Coronary artery (tissue), 2 donors: ENCODE measurements at regions not wholly inside any gene's neighbourhood (a gene's known extent, or its start where the extent isn't known, plus 50 kb on each side); places are given as distances from the start of the nearest gene placed in this dataset.
"Not testable (repeated sequence)": the region's sequence is repeated elsewhere in the genome, so short reads cannot be mapped to it uniquely, and the experiment has no call there.

ENCODE experiments used
- DNase-seq: peaks from one replicate; pipeline ENCODE4 v3.0.0-alpha.2; 2017; ENCODE audit warnings: low spot score
- H3K27ac ChIP-seq, 2 donors: fragments of 200-600 bp; sonication (generic); one replicate each; pipeline ENCODE4 v1.5.1; 2016 to 2019
- H3K4me3 ChIP-seq: fragments of 200-600 bp; sonication (generic); 2 replicates; pipeline ENCODE4 v1.5.1; 2016; ENCODE audit warnings: mild to moderate bottlenecking, moderate library complexity
- CTCF ChIP-seq: fragments of 200-600 bp; sonication (generic); IDR thresholded peaks from one replicate; pipeline ENCODE4 v1.5.1; 2019; ENCODE audit warnings: antibody characterized with exemption

- H3K27ac ChIP-seq: no peak overlapping the region
Observed at GRCh38 chr2:186379052-186379451, 107.0 kb upstream of the ZC3H15 start.

GRCh38 chr2:186380805-186381204 lies 105.3 kb upstream of the ZC3H15 start:
- DNase-seq: no peak
- no peak for TF ChIP-seq CTCF
- Histone ChIP-seq H3K4me3 (no peak overlapping the region), H3K27ac (no peak overlapping the region)

More at GRCh38 chr2:186379052-186379451, 107.0 kb upstream of the ZC3H15 start:
- no peak for TF ChIP-seq CTCF
- no peak overlapping the region for H3K4me3 ChIP-seq
- DNase-seq: no peak

GRCh38 chr2:186381573-186381972 lies 104.5 kb upstream of the ZC3H15 start:
- TF ChIP-seq CTCF: no peak
- DNase-seq: no peak
- Histone ChIP-seq H3K4me3 (no peak overlapping the region), H3K27ac (no peak overlapping the region)

- no peak overlapping the region for H3K4me3 ChIP-seq
- DNase-seq: no peak
- no peak overlapping the region for H3K27ac ChIP-seq
- no peak for TF ChIP-seq CTCF
Observed at GRCh38 chr2:186382932-186383331, 103.1 kb upstream of the ZC3H15 start.

GRCh38 chr2:186384226-186384625 lies 101.8 kb upstream of the ZC3H15 start:
- Histone ChIP-seq H3K27ac (no peak overlapping the region), H3K4me3 (no peak overlapping the region)
- no peak for DNase-seq
- no peak for TF ChIP-seq CTCF

GRCh38 chr2:186385638-186386201 lies 100.3 kb upstream of the ZC3H15 start:
- not testable (repeated sequence) for DNase-seq, H3K27ac ChIP-seq, H3K4me3 ChIP-seq

- TF ChIP-seq CTCF: no peak
- Histone ChIP-seq H3K27ac (no peak overlapping the region), H3K4me3 (no peak overlapping the region)
- no peak for DNase-seq
Observed at GRCh38 chr2:186399082-186399644, 86.9 kb upstream of the ZC3H15 start.
